Spleen (tissue), 11 donors: ENCODE measurements at regions not wholly inside any gene's neighbourhood (a gene's known extent, or its start where the extent isn't known, plus 50 kb on each side); places are given as distances from the start of the nearest gene placed in this dataset.

Experiments
- DNase-seq: peaks from one replicate; pipeline ENCODE4 v3.0.0-alpha.2; 2020
- H3K27ac ChIP-seq, 8 donors: fragments of 200-600 bp; sonication (generic) in 7 of 8; 1 replicate in 4 of 8; 2 replicates in 4 of 8; pipeline versions ENCODE4 v1.5.0 to v1.8.0; 2016 to 2021; ENCODE audit warnings: inconsistent platforms in 4 of 8, mild to moderate bottlenecking in 4 of 8, moderate library complexity in 1 of 8
- H3K27me3 ChIP-seq, 7 donors: fragments of 200-600 bp; sonication (generic) in 6 of 7; replicated peaks in 1 of 7; 1 replicate in 4 of 7; 2 replicates in 3 of 7; pipeline versions ENCODE4 v1.5.0 to v1.8.0; 2016 to 2021; ENCODE audit warnings: inconsistent platforms in 3 of 7, mild to moderate bottlenecking in 1 of 7
- H3K36me3 ChIP-seq, 6 donors: fragments of 200-600 bp; sonication (generic) in 5 of 6; 1 replicate in 4 of 6; 2 replicates in 2 of 6; pipeline versions ENCODE4 v1.5.0 to v1.8.0; 2016 to 2021; ENCODE audit warnings: inconsistent platforms in 2 of 6
- H3K4me1 ChIP-seq, 6 donors: fragments of 200-600 bp; sonication (generic) in 5 of 6; 1 replicate in 3 of 6; 2 replicates in 3 of 6; pipeline versions ENCODE4 v1.5.0 to v1.8.0; 2016 to 2021; ENCODE audit warnings: inconsistent platforms in 3 of 6
- H3K4me3 ChIP-seq, 8 donors: fragments of 200-600 bp; sonication (generic) in 7 of 8; 1 replicate in 4 of 8; 2 replicates in 4 of 8; pipeline versions ENCODE4 v1.5.0 to v1.8.0; 2016 to 2021; ENCODE audit warnings: inconsistent platforms in 4 of 8, mild to moderate bottlenecking in 4 of 8, moderate library complexity in 2 of 8
- H3K9me3 ChIP-seq, 8 donors: fragments of 200-600 bp; sonication (generic) in 7 of 8; 1 replicate in 4 of 8; 2 replicates in 4 of 8; pipeline versions ENCODE4 v1.5.0 to v1.8.0; 2016 to 2021; ENCODE audit warnings: inconsistent platforms in 4 of 8
- CTCF ChIP-seq, 11 experiments: fragments of 200-600 bp in 7 of 11; fragments of 450-650 bp in 4 of 11; sonication (generic) in 4 of 11; IDR thresholded peaks in 8 of 11; conservative IDR thresholded peaks in 3 of 11; 1 replicate in 7 of 11; 2 replicates in 4 of 11; pipeline versions ENCODE4 v1.4.0 to v1.8.0; 2016 to 2021; ENCODE audit warnings: antibody characterized with exemption in 11 of 11, inconsistent platforms in 4 of 11, mild to moderate bottlenecking in 1 of 11
- POLR2A ChIP-seq, 3 donors: fragments of 450-650 bp; IDR thresholded peaks; one replicate each; pipeline ENCODE4 v1.5.1; 2017; ENCODE audit warnings: antibody characterized with exemption in 3 of 3, mild to moderate bottlenecking in 1 of 3
- POLR2AphosphoS5 ChIP-seq, 3 donors: sonication (generic); formaldehyde crosslinking; IDR thresholded peaks; one replicate each; pipeline ENCODE4 v1.5.1; 2017; ENCODE audit warnings: antibody characterized with exemption in 3 of 3
- WGBS, 5 donors: extraction: QIAGEN DNeasy Blood & Tissue Kit in 3 of 5; methylation state at CpG; one replicate each; pipeline versions ENCODE4 v1.1.5 to v1.1.7; 2013 to 2018; 5-methylcytosine and 5-hydroxymethylcytosine counted together
- intact Hi-C: fragments of 100-400 bp; cut with DNase I; formaldehyde crosslinking; loops from one replicate; pipeline ENCODE4 v1.15.0; 2023; ENCODE audit warnings: low total_unique reads
- donor health status: healthy with polysubstance abuse.
- donor health status: DM: no; HTN: no; CAD: no; lungs with moderate emphysema.
- donor health status: DM: no; HTN: no; CAD: no.
- donor health status: Bipolar disorder and iron deficiency.
- donor health status: healthy.
- donor health status: DM: no; HTN: no; CAD: no.
- donor health status: DM: yes; HTN: yes; CAD: no.

- no peaks in the 10 kb centered on the region for H3K36me3 ChIP-seq
- no peak overlapping the region for H3K27ac ChIP-seq
- H3K4me1 ChIP-seq = no peaks in the 10 kb centered on the region
- WGBS, 5 donors = 82 to 100% (median 88%) methylated on average over 1 of the region's 1 CpG
- H3K27me3 ChIP-seq = peaks cover 0 to 27% (median 0%) of the 10 kb centered on the region in 7 donors
- no peak overlapping the region for H3K4me3 ChIP-seq
- peaks cover 0 to 13% (median 4%) of the 10 kb centered on the region in 8 donors for H3K9me3 ChIP-seq
- intact Hi-C loops = no loop called here
- DNase-seq = no peak
- no peak for TF ChIP-seq CTCF (IDR thresholded peaks at IDR 0.05 in 8 of 11, conservative IDR thresholded peaks at IDR 0.05 in 3 of 11)
- TF ChIP-seq POLR2A (IDR thresholded peaks at IDR 0.05) = no peak
- TF ChIP-seq POLR2AphosphoS5 (IDR thresholded peaks at IDR 0.05) = no peak
Measured at GRCh38 chr11:13119941-13120520, 110.9 kb downstream of the RASSF10 start.

GRCh38 chr11:13120691-13121090 lies 111.6 kb downstream of the RASSF10 start:
- 60 to 65% (median 63%) methylated on average over 3 of the region's 3 CpGs for WGBS, 5 donors
- intact Hi-C loops = no loop called here
- no peak for TF ChIP-seq CTCF (IDR thresholded peaks at IDR 0.05 in 8 of 11, conservative IDR thresholded peaks at IDR 0.05 in 3 of 11)
- no peak for TF ChIP-seq POLR2AphosphoS5 (IDR thresholded peaks at IDR 0.05)
- no peak for TF ChIP-seq POLR2A (IDR thresholded peaks at IDR 0.05)
- Histone ChIP-seq H3K36me3 (no peaks in the 10 kb centered on the region), H3K27ac (no peak overlapping the region), H3K4me3 (no peak overlapping the region), H3K9me3 (peaks cover 0 to 13% (median 4%) of the 10 kb centered on the region in 8 donors), H3K4me1 (no peaks in the 10 kb centered on the region), H3K27me3 (peaks cover 0 to 25% (median 0%) of the 10 kb centered on the region in 7 donors)
- DNase-seq = no peak

- Histone ChIP-seq H3K4me3 (no peak overlapping the region), H3K4me1 (no peaks in the 10 kb centered on the region), H3K27ac (no peak overlapping the region), H3K36me3 (no peaks in the 10 kb centered on the region), H3K27me3 (peaks cover 0 to 6% (median 0%) of the 10 kb centered on the region in 7 donors), H3K9me3 (peaks cover 0 to 19% (median 4%) of the 10 kb centered on the region in 8 donors)
- 73 to 91% (median 79%) methylated on average over 7 of the region's 7 CpGs for WGBS, 5 donors
- DNase-seq = no peak
- no peak for TF ChIP-seq CTCF (IDR thresholded peaks at IDR 0.05 in 8 of 11, conservative IDR thresholded peaks at IDR 0.05 in 3 of 11)
- no peak for TF ChIP-seq POLR2A (IDR thresholded peaks at IDR 0.05)
- no peak for TF ChIP-seq POLR2AphosphoS5 (IDR thresholded peaks at IDR 0.05)
- intact Hi-C loops = no loop called here
Measured at GRCh38 chr11:13126430-13126829, 117.3 kb downstream of the RASSF10 start.

GRCh38 chr11:13127161-13127560 lies 118.0 kb downstream of the RASSF10 start:
- peaks cover 0 to 6% (median 0%) of the 10 kb centered on the region in 7 donors for H3K27me3 ChIP-seq
- H3K27ac ChIP-seq = no peak overlapping the region
- intact Hi-C loops = no loop called here
- H3K9me3 ChIP-seq = peaks cover 0 to 19% (median 4%) of the 10 kb centered on the region in 8 donors
- H3K36me3 ChIP-seq = no peaks in the 10 kb centered on the region
- no peaks in the 10 kb centered on the region for H3K4me1 ChIP-seq
- TF ChIP-seq CTCF (IDR thresholded peaks at IDR 0.05 in 8 of 11, conservative IDR thresholded peaks at IDR 0.05 in 3 of 11) = no peak
- DNase-seq = no peak
- 87 to 97% (median 92%) methylated on average over 2 of the region's 2 CpGs for WGBS, 5 donors
- H3K4me3 ChIP-seq = no peak overlapping the region
